Endothelial cell of umbilical vein (primary cell): ENCODE measurements at regions not wholly inside any gene's neighbourhood (a gene's known extent, or its start where the extent isn't known, plus 50 kb on each side); places are given as distances from the start of the nearest gene placed in this dataset.

Experiments used
- POLR2AphosphoS5 ChIP-seq: IDR thresholded peaks from 2 replicates; pipeline ENCODE4 v1.6.1; 2012; ENCODE audit warnings: low read depth, mild to moderate bottlenecking, control low read depth, low read length, moderate library complexity; ENCODE audit not compliant: insufficient read depth
- TF ChIP-seq, protein P1 (sequence below), 2 donors: IDR thresholded peaks; 1 replicate in 1 of 2; 2 replicates in 1 of 2; pipeline ENCODE4 v1.5.1; 2011; ENCODE audit warnings: low read length in 2 of 2, mild to moderate bottlenecking in 2 of 2, moderate library complexity in 2 of 2, control low read depth in 1 of 2, inconsistent platforms in 1 of 2, low read depth in 1 of 2; ENCODE audit not compliant: insufficient read depth in 1 of 2; ENCODE audit errors: extremely low read depth in 1 of 2

GRCh38 chr16:65196420-65197075 is 74.7 kb upstream of the CDH11 start:
- TF ChIP-seq, protein P1, sequence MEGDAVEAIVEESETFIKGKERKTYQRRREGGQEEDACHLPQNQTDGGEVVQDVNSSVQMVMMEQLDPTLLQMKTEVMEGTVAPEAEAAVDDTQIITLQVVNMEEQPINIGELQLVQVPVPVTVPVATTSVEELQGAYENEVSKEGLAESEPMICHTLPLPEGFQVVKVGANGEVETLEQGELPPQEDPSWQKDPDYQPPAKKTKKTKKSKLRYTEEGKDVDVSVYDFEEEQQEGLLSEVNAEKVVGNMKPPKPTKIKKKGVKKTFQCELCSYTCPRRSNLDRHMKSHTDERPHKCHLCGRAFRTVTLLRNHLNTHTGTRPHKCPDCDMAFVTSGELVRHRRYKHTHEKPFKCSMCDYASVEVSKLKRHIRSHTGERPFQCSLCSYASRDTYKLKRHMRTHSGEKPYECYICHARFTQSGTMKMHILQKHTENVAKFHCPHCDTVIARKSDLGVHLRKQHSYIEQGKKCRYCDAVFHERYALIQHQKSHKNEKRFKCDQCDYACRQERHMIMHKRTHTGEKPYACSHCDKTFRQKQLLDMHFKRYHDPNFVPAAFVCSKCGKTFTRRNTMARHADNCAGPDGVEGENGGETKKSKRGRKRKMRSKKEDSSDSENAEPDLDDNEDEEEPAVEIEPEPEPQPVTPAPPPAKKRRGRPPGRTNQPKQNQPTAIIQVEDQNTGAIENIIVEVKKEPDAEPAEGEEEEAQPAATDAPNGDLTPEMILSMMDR (IDR thresholded peaks at IDR 0.05; ENCODE audit: extremely low read depth in 1 of 2, insufficient read depth in 1 of 2, low read depth in 1 of 2, low read length in 2 of 2) = no peak
- no peak for TF ChIP-seq POLR2AphosphoS5
